GM23338 (cell line): ENCODE measurements at regions not wholly inside any gene's neighbourhood (a gene's known extent, or its start where the extent isn't known, plus 50 kb on each side); places are given as distances from the start of the nearest gene placed in this dataset.

Source experiments
- ATAC-seq: fragments of 200-7000 bp; cut with Tn5 transposase; 3 replicates; pipeline ENCODE4 v1.9.1; 2020
- DNase-seq: peaks from one replicate; pipeline ENCODE4 v3.0.0-alpha.2; 2015; ENCODE audit warnings: low spot score
- H2AFZ ChIP-seq: fragments of 200-600 bp; sonication (generic); 2 replicates; pipeline ENCODE4 v1.8.0; 2016; ENCODE audit warnings: antibody characterized with exemption, mild to moderate bottlenecking, moderate library complexity
- H3F3A ChIP-seq: fragments of 200-600 bp; sonication (generic); replicated peaks from 2 replicates; pipeline ENCODE4 v1.8.0; 2017; ENCODE audit warnings: antibody characterized with exemption, mixed run types, low read depth
- H3K27ac ChIP-seq: fragments of 200-600 bp; sonication (generic); 2 replicates; pipeline ENCODE4 v1.6.1; 2016; ENCODE audit warnings: low read depth
- H3K27me3 ChIP-seq: fragments of 200-600 bp; sonication (generic); 2 replicates; pipeline ENCODE4 v1.8.0; 2016; ENCODE audit warnings: mild to moderate bottlenecking, mixed run types, moderate library complexity; ENCODE audit not compliant: insufficient read depth
- H3K36me3 ChIP-seq: fragments of 200-600 bp; sonication (generic); 2 replicates; pipeline ENCODE4 v1.8.0; 2016; ENCODE audit warnings: mild to moderate bottlenecking; ENCODE audit not compliant: insufficient read depth
- H3K4me1 ChIP-seq: fragments of 200-600 bp; sonication (generic); 2 replicates; pipeline ENCODE4 v1.8.0; 2016; ENCODE audit warnings: mild to moderate bottlenecking, moderate library complexity; ENCODE audit not compliant: insufficient read depth
- H3K4me2 ChIP-seq: fragments of 200-600 bp; sonication (generic); 2 replicates; pipeline ENCODE4 v1.7.1; 2017; ENCODE audit warnings: mixed run types
- H3K4me3 ChIP-seq: fragments of 200-600 bp; sonication (generic); 2 replicates; pipeline ENCODE4 v1.6.1; 2016; ENCODE audit warnings: mixed run types
- H3K79me2 ChIP-seq: fragments of 200-600 bp; sonication (generic); replicated peaks from 2 replicates; pipeline ENCODE4 v1.8.0; 2017; ENCODE audit warnings: mild to moderate bottlenecking; ENCODE audit not compliant: insufficient read depth
- H3K9me2 ChIP-seq: fragments of 200-600 bp; sonication (generic); 2 replicates; pipeline ENCODE4 v1.8.0; 2017; ENCODE audit not compliant: insufficient read depth
- H4K20me1 ChIP-seq: fragments of 200-600 bp; sonication (generic); replicated peaks from 2 replicates; pipeline ENCODE4 v1.8.0; 2017; ENCODE audit warnings: mild to moderate bottlenecking; ENCODE audit not compliant: insufficient read depth
- H3K27ac Mint-ChIP-seq: 2 replicates; pipeline ENCODE4 v1.8.0; 2020; ENCODE audit warnings: inconsistent platforms, mild to moderate bottlenecking, moderate library complexity, mixed read lengths
- H3K27me3 Mint-ChIP-seq: 3 replicates; pipeline ENCODE4 v1.8.0; 2022; ENCODE audit warnings: low read depth, mild to moderate bottlenecking, moderate library complexity, mixed read lengths, inconsistent platforms; ENCODE audit not compliant: insufficient read depth, poor library complexity
- H3K36me3 Mint-ChIP-seq: 3 replicates; pipeline ENCODE4 v1.8.0; 2021; ENCODE audit warnings: low read depth, mild to moderate bottlenecking, inconsistent platforms, moderate library complexity, mixed read lengths
- H3K4me1 Mint-ChIP-seq: 3 replicates; pipeline ENCODE4 v1.8.0; 2020; ENCODE audit warnings: mild to moderate bottlenecking, inconsistent platforms, mixed read lengths
- H3K4me3 Mint-ChIP-seq: 3 replicates; pipeline ENCODE4 v1.8.0; 2021; ENCODE audit warnings: moderate library complexity, mild to moderate bottlenecking, inconsistent platforms, mixed read lengths
- H3K9me3 Mint-ChIP-seq: 3 replicates; pipeline ENCODE4 v1.8.0; 2020; ENCODE audit warnings: moderate library complexity, mild to moderate bottlenecking, inconsistent platforms, mixed read lengths
- CREB1 ChIP-seq: fragments of 250-450 bp; sonication (Bioruptor Pico); IDR thresholded peaks from 2 replicates; pipeline ENCODE4 v1.5.0; 2020; ENCODE audit warnings: low read depth, mild to moderate bottlenecking, moderate library complexity
- CTCF ChIP-seq, 2 experiments: fragments of 200-600 bp in 1 of 2; sonication (generic) in 1 of 2; conservative IDR thresholded peaks; 2 replicates each; pipeline versions ENCODE4 v1.5.1 to v1.6.1; 2016 to 2017; ENCODE audit warnings: antibody characterized with exemption in 2 of 2, low read depth in 2 of 2, mild to moderate bottlenecking in 2 of 2, moderate library complexity in 1 of 2
- EZH2 ChIP-seq: fragments of 200-600 bp; sonication (generic); IDR thresholded peaks from one replicate; pipeline ENCODE4 v1.8.0; 2017; ENCODE audit warnings: antibody characterized with exemption, mild to moderate bottlenecking, low read depth; ENCODE audit not compliant: unreplicated experiment
- EZH2phosphoT487 ChIP-seq: fragments of 200-600 bp; sonication (generic); IDR thresholded peaks from one replicate; pipeline ENCODE4 v1.8.1; 2018; ENCODE audit warnings: antibody characterized with exemption; ENCODE audit not compliant: unreplicated experiment
- JUNB ChIP-seq: IDR thresholded peaks from one replicate; pipeline ENCODE4 v1.6.1; 2016; ENCODE audit warnings: antibody characterized with exemption; ENCODE audit not compliant: unreplicated experiment
- NANOG ChIP-seq: IDR thresholded peaks from 2 replicates; pipeline ENCODE4 v1.6.1; 2016; ENCODE audit warnings: antibody characterized with exemption, borderline replicate concordance
- POLR2AphosphoS5 ChIP-seq: IDR thresholded peaks from 2 replicates; pipeline ENCODE4 v1.6.1; 2016; ENCODE audit warnings: antibody characterized with exemption, low read depth
- STAT1 ChIP-seq: IDR thresholded peaks from one replicate; pipeline ENCODE4 v1.6.1; 2016; ENCODE audit warnings: antibody characterized with exemption; ENCODE audit not compliant: unreplicated experiment
- ZNF114 ChIP-seq: fragments of 250-450 bp; sonication (Bioruptor Pico); IDR thresholded peaks from 2 replicates; pipeline ENCODE4 v1.5.0; 2020; ENCODE audit warnings: mild to moderate bottlenecking, moderate library complexity
- ZNF331 ChIP-seq: fragments of 250-450 bp; sonication (Bioruptor Pico); IDR thresholded peaks from 2 replicates; pipeline ENCODE4 v1.5.0; 2020; ENCODE audit warnings: low read depth, mild to moderate bottlenecking, moderate library complexity
- TF ChIP-seq, protein P1 (sequence below): fragments of 250-450 bp; sonication (Bioruptor Pico); IDR thresholded peaks from 2 replicates; pipeline ENCODE4 v1.5.0; 2020; ENCODE audit warnings: mild to moderate bottlenecking, moderate library complexity
- TF ChIP-seq, protein P2 (sequence below): IDR thresholded peaks from 2 replicates; pipeline ENCODE4 v1.6.1; 2016; ENCODE audit warnings: antibody characterized with exemption
- TF ChIP-seq, protein P3 (sequence below): IDR thresholded peaks from one replicate; pipeline ENCODE4 v1.6.1; 2018; ENCODE audit warnings: antibody characterized with exemption; ENCODE audit not compliant: unreplicated experiment

DNA sequence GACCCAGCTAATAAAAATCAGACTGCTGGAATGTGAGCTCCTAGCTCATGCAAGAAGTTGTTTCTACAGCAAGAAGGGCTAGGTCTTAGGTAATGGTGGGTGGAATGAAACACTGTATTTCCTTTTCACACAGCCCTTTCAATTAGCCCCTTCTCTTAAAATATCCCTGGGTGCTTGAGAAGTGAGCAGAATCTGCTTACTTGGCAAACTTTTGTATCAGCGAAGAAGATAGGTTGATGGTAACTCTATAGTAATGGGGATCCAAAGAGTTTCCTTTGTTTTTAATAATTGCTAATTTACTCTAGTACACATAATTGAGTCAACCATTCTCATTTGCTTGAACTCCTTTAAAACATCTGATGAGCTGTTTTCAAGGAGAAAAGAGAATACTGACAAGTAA lies 100.6 kb upstream of the FSCB start:
- Histone ChIP-seq H4K20me1 (no peaks in the 10 kb centered on the region), H3K36me3 (no peaks in the 10 kb centered on the region), H2AFZ (no peak overlapping the region), H3K4me2 (no peak overlapping the region), H3F3A (no peaks in the 10 kb centered on the region), H3K9me2 (no peaks in the 10 kb centered on the region; the same call in 1 of the 2 replicates), H3K4me3 (no peak overlapping the region), H3K27me3 (no peaks in the 10 kb centered on the region), H3K4me1 (0 out of 2 replicates have a peak, but pooled peaks cover 4% of the 10 kb centered on the region), H3K79me2 (no peaks in the 10 kb centered on the region), H3K27ac (no peak overlapping the region)
- Mint-ChIP-seq H3K36me3 (no peaks in the 10 kb centered on the region), H3K4me3 (no peak overlapping the region), H3K27ac (no peak overlapping the region), H3K27me3 (no peaks in the 10 kb centered on the region), H3K4me1 (peaks cover 4% of the 10 kb centered on the region; the same call in 2 of the 3 replicates), H3K9me3 (no peaks in the 10 kb centered on the region; the same call in 2 of the 3 replicates)
- DNase-seq (no peak), ATAC-seq (no peak)
- TF ChIP-seq ZNF331 (CRISPR knock-in tag) (no peak), CREB1 (CRISPR knock-in tag) (no peak), CTCF (conservative IDR thresholded peaks at IDR 0.05; ENCODE audit: low read depth in 2 of 2) (no peak), ZNF114 (CRISPR knock-in tag) (no peak), STAT1 (no peak), POLR2AphosphoS5 (no peak), NANOG (no peak), EZH2 (no peak), EZH2phosphoT487 (no peak), JUNB (no peak)
- TF ChIP-seq, protein P1, sequence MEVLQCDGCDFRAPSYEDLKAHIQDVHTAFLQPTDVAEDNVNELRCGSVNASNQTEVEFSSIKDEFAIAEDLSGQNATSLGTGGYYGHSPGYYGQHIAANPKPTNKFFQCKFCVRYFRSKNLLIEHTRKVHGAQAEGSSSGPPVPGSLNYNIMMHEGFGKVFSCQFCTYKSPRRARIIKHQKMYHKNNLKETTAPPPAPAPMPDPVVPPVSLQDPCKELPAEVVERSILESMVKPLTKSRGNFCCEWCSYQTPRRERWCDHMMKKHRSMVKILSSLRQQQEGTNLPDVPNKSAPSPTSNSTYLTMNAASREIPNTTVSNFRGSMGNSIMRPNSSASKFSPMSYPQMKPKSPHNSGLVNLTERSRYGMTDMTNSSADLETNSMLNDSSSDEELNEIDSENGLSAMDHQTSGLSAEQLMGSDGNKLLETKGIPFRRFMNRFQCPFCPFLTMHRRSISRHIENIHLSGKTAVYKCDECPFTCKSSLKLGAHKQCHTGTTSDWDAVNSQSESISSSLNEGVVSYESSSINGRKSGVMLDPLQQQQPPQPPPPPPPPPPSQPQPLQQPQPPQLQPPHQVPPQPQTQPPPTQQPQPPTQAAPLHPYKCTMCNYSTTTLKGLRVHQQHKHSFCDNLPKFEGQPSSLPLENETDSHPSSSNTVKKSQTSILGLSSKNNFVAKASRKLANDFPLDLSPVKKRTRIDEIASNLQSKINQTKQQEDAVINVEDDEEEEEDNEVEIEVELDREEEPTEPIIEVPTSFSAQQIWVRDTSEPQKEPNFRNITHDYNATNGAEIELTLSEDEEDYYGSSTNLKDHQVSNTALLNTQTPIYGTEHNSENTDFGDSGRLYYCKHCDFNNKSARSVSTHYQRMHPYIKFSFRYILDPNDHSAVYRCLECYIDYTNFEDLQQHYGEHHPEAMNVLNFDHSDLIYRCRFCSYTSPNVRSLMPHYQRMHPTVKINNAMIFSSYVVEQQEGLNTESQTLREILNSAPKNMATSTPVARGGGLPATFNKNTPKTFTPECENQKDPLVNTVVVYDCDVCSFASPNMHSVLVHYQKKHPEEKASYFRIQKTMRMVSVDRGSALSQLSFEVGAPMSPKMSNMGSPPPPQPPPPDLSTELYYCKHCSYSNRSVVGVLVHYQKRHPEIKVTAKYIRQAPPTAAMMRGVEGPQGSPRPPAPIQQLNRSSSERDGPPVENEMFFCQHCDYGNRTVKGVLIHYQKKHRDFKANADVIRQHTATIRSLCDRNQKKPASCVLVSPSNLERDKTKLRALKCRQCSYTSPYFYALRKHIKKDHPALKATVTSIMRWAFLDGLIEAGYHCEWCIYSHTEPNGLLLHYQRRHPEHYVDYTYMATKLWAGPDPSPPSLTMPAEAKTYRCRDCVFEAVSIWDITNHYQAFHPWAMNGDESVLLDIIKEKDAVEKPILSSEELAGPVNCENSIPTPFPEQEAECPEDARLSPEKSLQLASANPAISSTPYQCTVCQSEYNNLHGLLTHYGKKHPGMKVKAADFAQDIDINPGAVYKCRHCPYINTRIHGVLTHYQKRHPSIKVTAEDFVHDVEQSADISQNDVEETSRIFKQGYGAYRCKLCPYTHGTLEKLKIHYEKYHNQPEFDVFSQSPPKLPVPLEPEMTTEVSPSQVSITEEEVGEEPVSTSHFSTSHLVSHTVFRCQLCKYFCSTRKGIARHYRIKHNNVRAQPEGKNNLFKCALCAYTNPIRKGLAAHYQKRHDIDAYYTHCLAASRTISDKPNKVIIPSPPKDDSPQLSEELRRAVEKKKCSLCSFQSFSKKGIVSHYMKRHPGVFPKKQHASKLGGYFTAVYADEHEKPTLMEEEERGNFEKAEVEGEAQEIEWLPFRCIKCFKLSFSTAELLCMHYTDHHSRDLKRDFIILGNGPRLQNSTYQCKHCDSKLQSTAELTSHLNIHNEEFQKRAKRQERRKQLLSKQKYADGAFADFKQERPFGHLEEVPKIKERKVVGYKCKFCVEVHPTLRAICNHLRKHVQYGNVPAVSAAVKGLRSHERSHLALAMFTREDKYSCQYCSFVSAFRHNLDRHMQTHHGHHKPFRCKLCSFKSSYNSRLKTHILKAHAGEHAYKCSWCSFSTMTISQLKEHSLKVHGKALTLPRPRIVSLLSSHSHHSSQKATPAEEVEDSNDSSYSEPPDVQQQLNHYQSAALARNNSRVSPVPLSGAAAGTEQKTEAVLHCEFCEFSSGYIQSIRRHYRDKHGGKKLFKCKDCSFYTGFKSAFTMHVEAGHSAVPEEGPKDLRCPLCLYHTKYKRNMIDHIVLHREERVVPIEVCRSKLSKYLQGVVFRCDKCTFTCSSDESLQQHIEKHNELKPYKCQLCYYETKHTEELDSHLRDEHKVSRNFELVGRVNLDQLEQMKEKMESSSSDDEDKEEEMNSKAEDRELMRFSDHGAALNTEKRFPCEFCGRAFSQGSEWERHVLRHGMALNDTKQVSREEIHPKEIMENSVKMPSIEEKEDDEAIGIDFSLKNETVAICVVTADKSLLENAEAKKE (CRISPR knock-in tag) = no peak
- TF ChIP-seq, protein P2, sequence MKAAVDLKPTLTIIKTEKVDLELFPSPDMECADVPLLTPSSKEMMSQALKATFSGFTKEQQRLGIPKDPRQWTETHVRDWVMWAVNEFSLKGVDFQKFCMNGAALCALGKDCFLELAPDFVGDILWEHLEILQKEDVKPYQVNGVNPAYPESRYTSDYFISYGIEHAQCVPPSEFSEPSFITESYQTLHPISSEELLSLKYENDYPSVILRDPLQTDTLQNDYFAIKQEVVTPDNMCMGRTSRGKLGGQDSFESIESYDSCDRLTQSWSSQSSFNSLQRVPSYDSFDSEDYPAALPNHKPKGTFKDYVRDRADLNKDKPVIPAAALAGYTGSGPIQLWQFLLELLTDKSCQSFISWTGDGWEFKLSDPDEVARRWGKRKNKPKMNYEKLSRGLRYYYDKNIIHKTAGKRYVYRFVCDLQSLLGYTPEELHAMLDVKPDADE = no peak
- TF ChIP-seq, protein P3, sequence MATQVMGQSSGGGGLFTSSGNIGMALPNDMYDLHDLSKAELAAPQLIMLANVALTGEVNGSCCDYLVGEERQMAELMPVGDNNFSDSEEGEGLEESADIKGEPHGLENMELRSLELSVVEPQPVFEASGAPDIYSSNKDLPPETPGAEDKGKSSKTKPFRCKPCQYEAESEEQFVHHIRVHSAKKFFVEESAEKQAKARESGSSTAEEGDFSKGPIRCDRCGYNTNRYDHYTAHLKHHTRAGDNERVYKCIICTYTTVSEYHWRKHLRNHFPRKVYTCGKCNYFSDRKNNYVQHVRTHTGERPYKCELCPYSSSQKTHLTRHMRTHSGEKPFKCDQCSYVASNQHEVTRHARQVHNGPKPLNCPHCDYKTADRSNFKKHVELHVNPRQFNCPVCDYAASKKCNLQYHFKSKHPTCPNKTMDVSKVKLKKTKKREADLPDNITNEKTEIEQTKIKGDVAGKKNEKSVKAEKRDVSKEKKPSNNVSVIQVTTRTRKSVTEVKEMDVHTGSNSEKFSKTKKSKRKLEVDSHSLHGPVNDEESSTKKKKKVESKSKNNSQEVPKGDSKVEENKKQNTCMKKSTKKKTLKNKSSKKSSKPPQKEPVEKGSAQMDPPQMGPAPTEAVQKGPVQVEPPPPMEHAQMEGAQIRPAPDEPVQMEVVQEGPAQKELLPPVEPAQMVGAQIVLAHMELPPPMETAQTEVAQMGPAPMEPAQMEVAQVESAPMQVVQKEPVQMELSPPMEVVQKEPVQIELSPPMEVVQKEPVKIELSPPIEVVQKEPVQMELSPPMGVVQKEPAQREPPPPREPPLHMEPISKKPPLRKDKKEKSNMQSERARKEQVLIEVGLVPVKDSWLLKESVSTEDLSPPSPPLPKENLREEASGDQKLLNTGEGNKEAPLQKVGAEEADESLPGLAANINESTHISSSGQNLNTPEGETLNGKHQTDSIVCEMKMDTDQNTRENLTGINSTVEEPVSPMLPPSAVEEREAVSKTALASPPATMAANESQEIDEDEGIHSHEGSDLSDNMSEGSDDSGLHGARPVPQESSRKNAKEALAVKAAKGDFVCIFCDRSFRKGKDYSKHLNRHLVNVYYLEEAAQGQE = no peak
